AG04449 (cell line): ENCODE measurements at regions not wholly inside any gene's neighbourhood (a gene's known extent, or its start where the extent isn't known, plus 50 kb on each side); places are given as distances from the start of the nearest gene placed in this dataset.

Experiments
- CTCF ChIA-PET: fragments of 350-600 bp; formaldehyde crosslinking; extraction: SDS; loops from one replicate; lab custom pipeline; 2021; ENCODE audit warnings: antibody characterized with exemption; lab: Yijun Ruan, JAX
- POLR2A ChIA-PET: fragments of 400-600, 350-600 bp; formaldehyde crosslinking; extraction: SDS; loops from one replicate; lab custom pipeline; 2020; ENCODE audit warnings: antibody characterized with exemption, inconsistent platforms; lab: Yijun Ruan, JAX
- DNase-seq: peaks from one replicate; pipeline ENCODE4 v3.0.0-alpha.2; 2010; ENCODE audit warnings: low read depth, low spot score
- H3K4me3 ChIP-seq: 2 replicates; pipeline ENCODE4 v1.5.1; 2011; ENCODE audit warnings: low read depth, mild to moderate bottlenecking, control low read depth, low read length
- CTCF ChIP-seq: IDR thresholded peaks from one replicate; pipeline ENCODE4 v1.5.1; 2011; ENCODE audit warnings: mild to moderate bottlenecking, moderate library complexity, low read length, control low read depth, inconsistent platforms; ENCODE audit not compliant: insufficient read depth; ENCODE audit errors: missing control alignments

- no peak overlapping the region for H3K4me3 ChIP-seq
- ChIA-PET POLR2A (no interaction called here), CTCF (no interaction called here)
- no peak for DNase-seq
- no peak for TF ChIP-seq CTCF
Measured at GRCh38 chr4:36523182-36523581, 241.8 kb downstream of the DTHD1 start.

GRCh38 chr4:36532670-36533379 is 251.4 kb downstream of the DTHD1 start:
- H3K4me3 ChIP-seq, result no peak overlapping the region
- ChIA-PET POLR2A (no interaction called here), CTCF (no interaction called here)
- no peak for DNase-seq
- no peak for TF ChIP-seq CTCF

- ChIA-PET CTCF (no interaction called here), POLR2A (no interaction called here)
- DNase-seq, result no peak
Measured at GRCh38 chr4:36533944-36534343, 252.5 kb downstream of the DTHD1 start.

GRCh38 chr4:36547383-36547782 is 266.0 kb downstream of the DTHD1 start:
- POLR2A ChIA-PET, result no interaction called here
- CTCF ChIA-PET, result no interaction called here
- TF ChIP-seq CTCF, result no peak

More at GRCh38 chr4:36533944-36534343, 252.5 kb downstream of the DTHD1 start:
- TF ChIP-seq CTCF, result no peak
- no peak overlapping the region for H3K4me3 ChIP-seq

GRCh38 chr4:36549252-36549651 is 267.8 kb downstream of the DTHD1 start:
- H3K4me3 ChIP-seq, result no peak overlapping the region
- TF ChIP-seq CTCF, result no peak
- ChIA-PET CTCF (no interaction called here), POLR2A (no interaction called here)
- DNase-seq, result no peak

More at GRCh38 chr4:36547383-36547782, 266.0 kb downstream of the DTHD1 start:
- H3K4me3 ChIP-seq, result no peak overlapping the region
- no peak for DNase-seq

- DNase-seq, result no peak
- ChIA-PET POLR2A (no interaction called here), CTCF (no interaction called here)
- no peak overlapping the region for H3K4me3 ChIP-seq
- TF ChIP-seq CTCF, result no peak
Measured at GRCh38 chr4:36549992-36550391, 268.6 kb downstream of the DTHD1 start.
